Keratinocyte (primary cell): ENCODE measurements at regions not wholly inside any gene's neighbourhood (a gene's known extent, or its start where the extent isn't known, plus 50 kb on each side); places are given as distances from the start of the nearest gene placed in this dataset.

ENCODE experiments used
- DNase-seq: peaks from one replicate; pipeline ENCODE4 v3.0.0-alpha.2; 2011; ENCODE audit warnings: low read depth, missing footprints, low spot score
- FAIRE-seq: peaks from 2 replicates; lab custom pipeline; 2011; peaks lifted over from hg19 to GRCh38; lab: Jason Lieb, UNC
- H2AFZ ChIP-seq: 2 replicates; pipeline ENCODE4 v1.6.0; 2012; ENCODE audit warnings: low read length, control low read depth, inconsistent platforms; ENCODE audit not compliant: control insufficient read depth
- H3K27ac ChIP-seq: 2 replicates; pipeline ENCODE4 v1.5.1; 2011; ENCODE audit warnings: low read length; ENCODE audit not compliant: control insufficient read depth, insufficient read depth
- H3K27me3 ChIP-seq: 3 replicates; pipeline ENCODE4 v1.6.0; 2011; ENCODE audit warnings: low read length; ENCODE audit not compliant: control insufficient read depth, insufficient read depth; ENCODE audit errors: extremely low read depth
- H3K36me3 ChIP-seq, 2 experiments: 2 replicates in 1 of 2; 3 replicates in 1 of 2; pipeline ENCODE4 v1.5.1; 2011; ENCODE audit warnings: low read length in 2 of 2, mild to moderate bottlenecking in 1 of 2; ENCODE audit not compliant: control insufficient read depth in 2 of 2, insufficient read depth in 2 of 2; ENCODE audit errors: extremely low read depth in 1 of 2
- H3K4me1 ChIP-seq: 3 replicates; pipeline ENCODE4 v1.5.1; 2011; ENCODE audit warnings: low read length; ENCODE audit not compliant: control insufficient read depth, insufficient read depth; ENCODE audit errors: extremely low read depth
- H3K4me2 ChIP-seq: 3 replicates; pipeline ENCODE4 v1.6.0; 2011; ENCODE audit warnings: low read depth, low read length; ENCODE audit not compliant: control insufficient read depth, insufficient read depth; ENCODE audit errors: extremely low read depth
- H3K4me3 ChIP-seq, 3 experiments: fragments of 200-600 bp in 1 of 3; sonication (generic) in 1 of 3; 2 replicates in 2 of 3; 3 replicates in 1 of 3; pipeline ENCODE4 v1.5.1; 2011 to 2016; ENCODE audit warnings: low read length in 3 of 3, mild to moderate bottlenecking in 3 of 3, control low read depth in 2 of 3, inconsistent platforms in 1 of 3, low read depth in 1 of 3, mixed read lengths in 1 of 3, mixed run types in 1 of 3, moderate library complexity in 1 of 3; ENCODE audit not compliant: control insufficient read depth in 2 of 3, insufficient read depth in 2 of 3; ENCODE audit errors: extremely low read depth in 1 of 3
- H3K79me2 ChIP-seq: 2 replicates; pipeline ENCODE4 v1.6.0; 2012; ENCODE audit warnings: low read length; ENCODE audit not compliant: control insufficient read depth, insufficient read depth
- H3K9ac ChIP-seq: 3 replicates; pipeline ENCODE4 v1.6.0; 2011; ENCODE audit warnings: low read length; ENCODE audit not compliant: control insufficient read depth, insufficient read depth; ENCODE audit errors: extremely low read depth
- H3K9me1 ChIP-seq: 3 replicates; pipeline ENCODE4 v1.6.0; 2011; ENCODE audit warnings: low read length; ENCODE audit not compliant: control insufficient read depth, insufficient read depth; ENCODE audit errors: extremely low read depth
- H3K9me3 ChIP-seq: 2 replicates; pipeline ENCODE4 v1.5.1; 2012; ENCODE audit warnings: low read depth, low read length; ENCODE audit not compliant: control insufficient read depth
- H4K20me1 ChIP-seq: 3 replicates; pipeline ENCODE4 v1.6.0; 2011; ENCODE audit warnings: low read length; ENCODE audit not compliant: control insufficient read depth, insufficient read depth; ENCODE audit errors: extremely low read depth
- CTCF ChIP-seq, 3 experiments: IDR thresholded peaks in 1 of 3; conservative IDR thresholded peaks in 1 of 3; optimal IDR thresholded peaks in 1 of 3; 2 replicates in 2 of 3; 3 replicates in 1 of 3; pipeline versions ENCODE3 to v1.5.1; 2011; ENCODE audit warnings: low read length in 3 of 3, mild to moderate bottlenecking in 3 of 3, moderate library complexity in 2 of 3, control low read depth in 1 of 3, inconsistent platforms in 1 of 3; ENCODE audit not compliant: insufficient read depth in 2 of 3; ENCODE audit errors: extremely low read depth in 1 of 3
- EZH2 ChIP-seq: IDR thresholded peaks from one replicate; pipeline ENCODE4 v1.6.1; 2012; ENCODE audit warnings: inconsistent platforms, mild to moderate bottlenecking, low read length, moderate library complexity
- dilution Hi-C: fragments of 300-500 bp; cut with MboI; formaldehyde crosslinking; loops from one replicate; pipeline ENCODE4 v1.7.0; 2020; ENCODE audit warnings: low sequenced_read_pairs; ENCODE audit not compliant: extremely low pct_ligation_motif_present

DNA sequence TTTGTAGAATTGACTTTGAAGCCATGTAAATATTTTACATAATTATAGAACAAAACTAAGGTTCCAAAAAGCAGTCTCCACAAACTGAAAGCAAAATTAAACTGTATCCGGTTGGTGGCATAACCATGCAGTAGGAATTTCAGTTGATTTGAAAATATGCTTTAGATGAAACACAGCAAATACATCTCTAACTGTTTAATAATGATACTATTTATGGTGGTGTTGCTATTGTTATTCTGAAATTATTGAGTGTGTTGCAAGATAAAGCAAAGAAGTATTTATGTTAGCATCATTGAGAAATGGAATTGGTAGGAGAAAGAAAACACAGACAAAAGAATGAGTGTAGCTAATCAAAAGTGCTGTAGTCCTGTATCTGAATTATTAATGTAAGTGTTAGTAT is 73.8 kb upstream of the MTHFD1L start:
- Histone ChIP-seq H3K79me2 (no peaks in the 10 kb centered on the region), H3K9me3 (no peaks in the 10 kb centered on the region), H3K4me2 (no peak overlapping the region), H2AFZ (no peak overlapping the region), H4K20me1 (no peaks in the 10 kb centered on the region), H3K9me1 (no peaks in the 10 kb centered on the region), H3K9ac (no peak overlapping the region), H3K4me1 (no peaks in the 10 kb centered on the region), H3K27ac (no peak overlapping the region), H3K4me3 (no peak overlapping the region), H3K36me3 (no peaks in the 10 kb centered on the region), H3K27me3 (no peaks in the 10 kb centered on the region)
- TF ChIP-seq EZH2 = no peak
- TF ChIP-seq CTCF (optimal IDR thresholded peaks at IDR 0.05 in 1 of 3, IDR thresholded peaks at IDR 0.05 in 1 of 3, conservative IDR thresholded peaks at IDR 0.05 in 1 of 3; ENCODE audit: extremely low read depth in 1 of 3, insufficient read depth in 2 of 3, low read length in 3 of 3) = no peak
- no peak for DNase-seq
- FAIRE-seq = no peak
- dilution Hi-C loops = no loop called here

GRCh38 chr6:150797949-150798348 is 67.6 kb upstream of the MTHFD1L start:
- DNase-seq = no peak
- dilution Hi-C loops = no loop called here
- no peak overlapping the region for H3K4me2 ChIP-seq
- no peaks in the 10 kb centered on the region for H3K79me2 ChIP-seq
- no peak for FAIRE-seq
- no peaks in the 10 kb centered on the region for H4K20me1 ChIP-seq
- H3K36me3 ChIP-seq = no peaks in the 10 kb centered on the region
- peaks cover 3% of the 10 kb centered on the region for H3K27me3 ChIP-seq
- no peak overlapping the region for H2AFZ ChIP-seq
- H3K9ac ChIP-seq = no peak overlapping the region
- no peaks in the 10 kb centered on the region for H3K9me1 ChIP-seq
- no peaks in the 10 kb centered on the region for H3K4me1 ChIP-seq
- no peaks in the 10 kb centered on the region for H3K9me3 ChIP-seq
- TF ChIP-seq CTCF (optimal IDR thresholded peaks at IDR 0.05 in 1 of 3, IDR thresholded peaks at IDR 0.05 in 1 of 3, conservative IDR thresholded peaks at IDR 0.05 in 1 of 3; ENCODE audit: extremely low read depth in 1 of 3, insufficient read depth in 2 of 3, low read length in 3 of 3) = no peak
- TF ChIP-seq EZH2 = no peak
- H3K27ac ChIP-seq = no peak overlapping the region
- no peak overlapping the region for H3K4me3 ChIP-seq
